ENCODE measurements at regions not wholly inside any gene's neighbourhood (a gene's known extent, or its start where the extent isn't known, plus 50 kb on each side); places are given as distances from the start of the nearest gene placed in this dataset.

- Mint-ChIP-seq H3K27ac (ENCODE audit: unreplicated experiment) (no peak overlapping the region), H3K4me1 (ENCODE audit: low read depth) (peaks cover 3% of the 10 kb centered on the region), H3K9me3 (ENCODE audit: low read depth) (no peaks in the 10 kb centered on the region), H3K27me3 (ENCODE audit: low read depth) (peaks cover 21% of the 10 kb centered on the region), H3K4me3 (ENCODE audit: unreplicated experiment) (no peak overlapping the region), H3K36me3 (ENCODE audit: low read depth) (peaks cover 2% of the 10 kb centered on the region)
- TF ChIP-seq, protein P1, sequence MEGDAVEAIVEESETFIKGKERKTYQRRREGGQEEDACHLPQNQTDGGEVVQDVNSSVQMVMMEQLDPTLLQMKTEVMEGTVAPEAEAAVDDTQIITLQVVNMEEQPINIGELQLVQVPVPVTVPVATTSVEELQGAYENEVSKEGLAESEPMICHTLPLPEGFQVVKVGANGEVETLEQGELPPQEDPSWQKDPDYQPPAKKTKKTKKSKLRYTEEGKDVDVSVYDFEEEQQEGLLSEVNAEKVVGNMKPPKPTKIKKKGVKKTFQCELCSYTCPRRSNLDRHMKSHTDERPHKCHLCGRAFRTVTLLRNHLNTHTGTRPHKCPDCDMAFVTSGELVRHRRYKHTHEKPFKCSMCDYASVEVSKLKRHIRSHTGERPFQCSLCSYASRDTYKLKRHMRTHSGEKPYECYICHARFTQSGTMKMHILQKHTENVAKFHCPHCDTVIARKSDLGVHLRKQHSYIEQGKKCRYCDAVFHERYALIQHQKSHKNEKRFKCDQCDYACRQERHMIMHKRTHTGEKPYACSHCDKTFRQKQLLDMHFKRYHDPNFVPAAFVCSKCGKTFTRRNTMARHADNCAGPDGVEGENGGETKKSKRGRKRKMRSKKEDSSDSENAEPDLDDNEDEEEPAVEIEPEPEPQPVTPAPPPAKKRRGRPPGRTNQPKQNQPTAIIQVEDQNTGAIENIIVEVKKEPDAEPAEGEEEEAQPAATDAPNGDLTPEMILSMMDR (IDR thresholded peaks at IDR 0.05): no peak
- DNase-seq (ENCODE audit: low spot score): no peak
These were observed 127.2 kb downstream of the NFKBIZ start for GRCh38 chr3:101976473-101976872.

GRCh38 chr3:101978348-101978747, 129.0 kb downstream of the NFKBIZ start:
- TF ChIP-seq, protein P1 (IDR thresholded peaks at IDR 0.05): no peak
- no peaks in the 10 kb centered on the region for H3K9me3 Mint-ChIP-seq (ENCODE audit: low read depth)
- H3K4me3 Mint-ChIP-seq (ENCODE audit: unreplicated experiment): no peak overlapping the region

DNA sequence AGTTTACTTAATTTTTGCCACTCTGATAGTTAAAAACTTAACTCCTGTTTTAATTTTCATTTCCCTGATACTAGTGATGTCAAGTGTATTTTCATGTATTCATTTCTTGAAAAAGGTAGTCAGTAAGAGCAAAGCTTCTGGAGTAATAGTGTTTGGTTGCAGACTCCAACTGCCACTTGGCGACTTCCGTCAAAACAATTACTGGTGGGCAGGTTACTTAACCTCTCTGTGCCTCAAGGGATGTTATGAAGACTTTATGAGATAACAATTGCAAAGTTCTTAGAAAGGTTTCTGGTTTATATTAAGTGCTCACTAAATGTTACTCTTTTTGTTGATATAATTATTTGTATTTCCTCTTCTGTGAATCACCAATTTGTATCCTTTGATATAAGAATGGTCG, 129.7 kb downstream of the NFKBIZ start:
- Mint-ChIP-seq H3K27me3 (ENCODE audit: low read depth) (peaks cover 28% of the 10 kb centered on the region), H3K36me3 (ENCODE audit: low read depth) (peaks cover 2% of the 10 kb centered on the region), H3K4me3 (ENCODE audit: unreplicated experiment) (no peak overlapping the region), H3K4me1 (ENCODE audit: low read depth) (peaks cover 3% of the 10 kb centered on the region), H3K27ac (ENCODE audit: unreplicated experiment) (no peak overlapping the region), H3K9me3 (ENCODE audit: low read depth) (no peaks in the 10 kb centered on the region)
- TF ChIP-seq, protein P1 (IDR thresholded peaks at IDR 0.05): no peak
- no peak for DNase-seq (ENCODE audit: low spot score)

More at GRCh38 chr3:101978348-101978747, 129.0 kb downstream of the NFKBIZ start:
- DNase-seq (ENCODE audit: low spot score): no peak
- Mint-ChIP-seq H3K4me1 (ENCODE audit: low read depth) (peaks cover 3% of the 10 kb centered on the region), H3K27ac (ENCODE audit: unreplicated experiment) (no peak overlapping the region), H3K27me3 (ENCODE audit: low read depth) (peaks cover 28% of the 10 kb centered on the region), H3K36me3 (ENCODE audit: low read depth) (peaks cover 2% of the 10 kb centered on the region)

DNA sequence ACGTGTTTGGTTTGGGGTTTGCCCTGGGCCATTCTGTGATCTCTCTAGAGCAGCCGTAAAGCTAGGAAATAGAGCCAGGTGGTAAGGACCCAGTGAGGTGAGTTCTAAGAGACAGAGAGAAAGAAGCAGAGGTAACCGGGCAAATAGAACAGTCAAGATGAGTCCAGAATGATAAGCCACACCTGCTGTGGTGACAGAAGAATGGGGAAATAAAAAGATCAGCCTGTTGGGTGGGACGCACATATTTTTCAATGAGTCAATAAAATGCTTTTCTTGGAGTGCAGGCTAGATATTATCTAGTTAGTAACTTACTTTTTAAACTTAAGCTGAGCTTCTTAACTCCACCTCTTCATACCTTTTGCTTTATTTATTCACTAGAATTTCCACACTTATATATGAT, 135.0 kb downstream of the NFKBIZ start:
- TF ChIP-seq, protein P1 (IDR thresholded peaks at IDR 0.05): no peak
- Mint-ChIP-seq H3K27me3 (ENCODE audit: low read depth) (peaks cover 15% of the 10 kb centered on the region), H3K9me3 (ENCODE audit: low read depth) (no peaks in the 10 kb centered on the region), H3K4me1 (ENCODE audit: low read depth) (no peaks in the 10 kb centered on the region), H3K4me3 (ENCODE audit: unreplicated experiment) (no peak overlapping the region), H3K36me3 (ENCODE audit: low read depth) (peaks cover 2% of the 10 kb centered on the region), H3K27ac (ENCODE audit: unreplicated experiment) (no peak overlapping the region)
- DNase-seq (ENCODE audit: low spot score): no peak

DNA sequence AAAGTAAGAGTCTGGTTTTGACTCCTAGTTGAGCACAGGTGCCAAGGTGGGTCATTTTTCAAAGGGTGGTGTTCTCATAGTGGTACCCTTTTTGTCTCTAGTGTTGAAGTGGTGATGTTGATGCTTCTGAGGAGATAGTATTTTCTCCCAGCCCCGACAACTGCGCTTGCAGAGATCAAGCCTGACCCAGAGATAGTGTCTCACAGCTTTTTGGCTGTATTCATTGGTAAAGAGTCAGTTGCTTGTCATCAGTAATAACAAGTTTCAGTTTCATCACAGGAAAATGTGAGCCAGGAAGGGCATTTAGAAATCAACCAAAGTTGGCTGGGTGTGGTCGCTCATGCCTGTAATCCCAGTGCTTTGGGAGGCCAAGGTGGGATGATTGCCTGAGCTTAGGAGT, 139.3 kb downstream of the NFKBIZ start:
- TF ChIP-seq, protein P1 (IDR thresholded peaks at IDR 0.05): no peak
- no peaks in the 10 kb centered on the region for H3K9me3 Mint-ChIP-seq (ENCODE audit: low read depth)
- DNase-seq (ENCODE audit: low spot score): no peak

More for the DNA sequence above, 139.3 kb downstream of the NFKBIZ start:
- no peaks in the 10 kb centered on the region for H3K27me3 Mint-ChIP-seq (ENCODE audit: low read depth)
- H3K27ac Mint-ChIP-seq (ENCODE audit: unreplicated experiment): no peak overlapping the region
- peaks cover 7% of the 10 kb centered on the region for H3K4me1 Mint-ChIP-seq (ENCODE audit: low read depth)
- no peaks in the 10 kb centered on the region for H3K36me3 Mint-ChIP-seq (ENCODE audit: low read depth)
- no peak overlapping the region for H3K4me3 Mint-ChIP-seq (ENCODE audit: unreplicated experiment)

Data from chondrocyte (in vitro differentiated cells).